HCT116 (cell line): ENCODE measurements at regions not wholly inside any gene's neighbourhood (a gene's known extent, or its start where the extent isn't known, plus 50 kb on each side); places are given as distances from the start of the nearest gene placed in this dataset.

ENCODE experiments used
- ELF1 ChIP-seq: IDR thresholded peaks from 2 replicates; pipeline ENCODE4 v1.6.1; 2012; ENCODE audit warnings: low read depth, borderline replicate concordance
- EZH2phosphoT487 ChIP-seq: fragments of 200-600 bp; IDR thresholded peaks from 2 replicates; pipeline ENCODE4 v1.6.1; 2018; ENCODE audit warnings: antibody characterized with exemption, borderline replicate concordance
- FOSL1 ChIP-seq: IDR thresholded peaks from 2 replicates; pipeline ENCODE4 v1.6.1; 2012; ENCODE audit warnings: low read depth
- POLR2A ChIP-seq: IDR thresholded peaks from 2 replicates; pipeline ENCODE4 v1.7.0; 2011; ENCODE audit warnings: borderline replicate concordance; ENCODE audit not compliant: insufficient read depth, insufficient read length; ENCODE audit errors: extremely low read depth
- POLR2AphosphoS5 ChIP-seq: IDR thresholded peaks from 2 replicates; pipeline ENCODE4 v1.6.1; 2011; ENCODE audit warnings: mild to moderate bottlenecking, low read depth, low read length, moderate library complexity
- SP1 ChIP-seq: IDR thresholded peaks from 2 replicates; pipeline ENCODE4 v1.6.1; 2012; ENCODE audit warnings: low read depth
- YY1 ChIP-seq: IDR thresholded peaks from 2 replicates; pipeline ENCODE4 v1.6.1; 2011; ENCODE audit warnings: low read length, low read depth, moderate library complexity, mild to moderate bottlenecking; ENCODE audit not compliant: insufficient replicate concordance; ENCODE audit errors: extremely low read depth
- ZFX ChIP-seq: fragments of 450-650 bp; IDR thresholded peaks from 2 replicates; pipeline ENCODE4 v1.6.1; 2017
- TF ChIP-seq, protein P1 (sequence below), 3 experiments: fragments of 200-600 bp in 1 of 3; sonication (generic) in 1 of 3; IDR thresholded peaks in 2 of 3; conservative IDR thresholded peaks in 1 of 3; 2 replicates each; pipeline ENCODE4 v1.5.1; 2012 to 2017; ENCODE audit warnings: low read depth in 2 of 3, low read length in 2 of 3, antibody characterized with exemption in 1 of 3, borderline replicate concordance in 1 of 3, control low read depth in 1 of 3, mild to moderate bottlenecking in 1 of 3, mixed read lengths in 1 of 3, mixed run types in 1 of 3, moderate library complexity in 1 of 3; ENCODE audit not compliant: insufficient read depth in 1 of 3
- TF ChIP-seq, protein P2 (sequence below): IDR thresholded peaks from 2 replicates; pipeline ENCODE4 v1.6.1; 2012; ENCODE audit warnings: low read depth
- TF ChIP-seq, protein P3 (sequence below): IDR thresholded peaks from 2 replicates; pipeline ENCODE4 v1.6.1; 2012
- TF ChIP-seq, protein P4 (sequence below): IDR thresholded peaks from 2 replicates; pipeline ENCODE4 v1.6.1; 2011; ENCODE audit warnings: mild to moderate bottlenecking, low read length, moderate library complexity; ENCODE audit not compliant: insufficient replicate concordance; ENCODE audit errors: extremely low read depth

DNA sequence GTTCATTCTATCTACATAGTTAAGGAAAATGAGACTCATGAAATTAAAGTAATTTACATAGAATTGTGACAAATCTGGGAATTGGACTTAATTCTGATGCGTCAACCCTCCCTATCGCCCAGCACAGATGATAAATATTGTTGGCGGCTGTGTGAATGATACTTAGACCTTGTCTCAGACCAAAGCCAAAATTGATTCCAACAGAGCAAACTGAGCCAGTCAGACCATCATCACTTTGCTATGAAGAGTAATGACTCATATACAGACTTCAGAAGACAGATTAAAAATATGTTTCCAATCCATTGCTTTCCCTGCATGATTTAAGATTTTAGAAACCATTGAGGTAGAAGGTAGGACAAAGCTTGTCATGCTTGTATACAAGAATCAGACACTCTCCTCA is 1156.7 kb upstream of the CDH8 start:
- TF ChIP-seq, protein P1, sequence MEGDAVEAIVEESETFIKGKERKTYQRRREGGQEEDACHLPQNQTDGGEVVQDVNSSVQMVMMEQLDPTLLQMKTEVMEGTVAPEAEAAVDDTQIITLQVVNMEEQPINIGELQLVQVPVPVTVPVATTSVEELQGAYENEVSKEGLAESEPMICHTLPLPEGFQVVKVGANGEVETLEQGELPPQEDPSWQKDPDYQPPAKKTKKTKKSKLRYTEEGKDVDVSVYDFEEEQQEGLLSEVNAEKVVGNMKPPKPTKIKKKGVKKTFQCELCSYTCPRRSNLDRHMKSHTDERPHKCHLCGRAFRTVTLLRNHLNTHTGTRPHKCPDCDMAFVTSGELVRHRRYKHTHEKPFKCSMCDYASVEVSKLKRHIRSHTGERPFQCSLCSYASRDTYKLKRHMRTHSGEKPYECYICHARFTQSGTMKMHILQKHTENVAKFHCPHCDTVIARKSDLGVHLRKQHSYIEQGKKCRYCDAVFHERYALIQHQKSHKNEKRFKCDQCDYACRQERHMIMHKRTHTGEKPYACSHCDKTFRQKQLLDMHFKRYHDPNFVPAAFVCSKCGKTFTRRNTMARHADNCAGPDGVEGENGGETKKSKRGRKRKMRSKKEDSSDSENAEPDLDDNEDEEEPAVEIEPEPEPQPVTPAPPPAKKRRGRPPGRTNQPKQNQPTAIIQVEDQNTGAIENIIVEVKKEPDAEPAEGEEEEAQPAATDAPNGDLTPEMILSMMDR (IDR thresholded peaks at IDR 0.05 in 2 of 3, conservative IDR thresholded peaks at IDR 0.05 in 1 of 3; ENCODE audit: borderline replicate concordance in 1 of 3, insufficient read depth in 1 of 3, low read depth in 2 of 3, low read length in 2 of 3) = no peak
- TF ChIP-seq POLR2A = no peak
- TF ChIP-seq, protein P2, sequence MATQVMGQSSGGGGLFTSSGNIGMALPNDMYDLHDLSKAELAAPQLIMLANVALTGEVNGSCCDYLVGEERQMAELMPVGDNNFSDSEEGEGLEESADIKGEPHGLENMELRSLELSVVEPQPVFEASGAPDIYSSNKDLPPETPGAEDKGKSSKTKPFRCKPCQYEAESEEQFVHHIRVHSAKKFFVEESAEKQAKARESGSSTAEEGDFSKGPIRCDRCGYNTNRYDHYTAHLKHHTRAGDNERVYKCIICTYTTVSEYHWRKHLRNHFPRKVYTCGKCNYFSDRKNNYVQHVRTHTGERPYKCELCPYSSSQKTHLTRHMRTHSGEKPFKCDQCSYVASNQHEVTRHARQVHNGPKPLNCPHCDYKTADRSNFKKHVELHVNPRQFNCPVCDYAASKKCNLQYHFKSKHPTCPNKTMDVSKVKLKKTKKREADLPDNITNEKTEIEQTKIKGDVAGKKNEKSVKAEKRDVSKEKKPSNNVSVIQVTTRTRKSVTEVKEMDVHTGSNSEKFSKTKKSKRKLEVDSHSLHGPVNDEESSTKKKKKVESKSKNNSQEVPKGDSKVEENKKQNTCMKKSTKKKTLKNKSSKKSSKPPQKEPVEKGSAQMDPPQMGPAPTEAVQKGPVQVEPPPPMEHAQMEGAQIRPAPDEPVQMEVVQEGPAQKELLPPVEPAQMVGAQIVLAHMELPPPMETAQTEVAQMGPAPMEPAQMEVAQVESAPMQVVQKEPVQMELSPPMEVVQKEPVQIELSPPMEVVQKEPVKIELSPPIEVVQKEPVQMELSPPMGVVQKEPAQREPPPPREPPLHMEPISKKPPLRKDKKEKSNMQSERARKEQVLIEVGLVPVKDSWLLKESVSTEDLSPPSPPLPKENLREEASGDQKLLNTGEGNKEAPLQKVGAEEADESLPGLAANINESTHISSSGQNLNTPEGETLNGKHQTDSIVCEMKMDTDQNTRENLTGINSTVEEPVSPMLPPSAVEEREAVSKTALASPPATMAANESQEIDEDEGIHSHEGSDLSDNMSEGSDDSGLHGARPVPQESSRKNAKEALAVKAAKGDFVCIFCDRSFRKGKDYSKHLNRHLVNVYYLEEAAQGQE = no peak
- no peak for TF ChIP-seq FOSL1
- TF ChIP-seq ZFX = no peak
- TF ChIP-seq ELF1 = no peak
- TF ChIP-seq, protein P3, sequence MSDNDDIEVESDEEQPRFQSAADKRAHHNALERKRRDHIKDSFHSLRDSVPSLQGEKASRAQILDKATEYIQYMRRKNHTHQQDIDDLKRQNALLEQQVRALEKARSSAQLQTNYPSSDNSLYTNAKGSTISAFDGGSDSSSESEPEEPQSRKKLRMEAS = no peak
- no peak for TF ChIP-seq SP1
- no peak for TF ChIP-seq POLR2AphosphoS5
- no peak for TF ChIP-seq EZH2phosphoT487
- TF ChIP-seq, protein P4, sequence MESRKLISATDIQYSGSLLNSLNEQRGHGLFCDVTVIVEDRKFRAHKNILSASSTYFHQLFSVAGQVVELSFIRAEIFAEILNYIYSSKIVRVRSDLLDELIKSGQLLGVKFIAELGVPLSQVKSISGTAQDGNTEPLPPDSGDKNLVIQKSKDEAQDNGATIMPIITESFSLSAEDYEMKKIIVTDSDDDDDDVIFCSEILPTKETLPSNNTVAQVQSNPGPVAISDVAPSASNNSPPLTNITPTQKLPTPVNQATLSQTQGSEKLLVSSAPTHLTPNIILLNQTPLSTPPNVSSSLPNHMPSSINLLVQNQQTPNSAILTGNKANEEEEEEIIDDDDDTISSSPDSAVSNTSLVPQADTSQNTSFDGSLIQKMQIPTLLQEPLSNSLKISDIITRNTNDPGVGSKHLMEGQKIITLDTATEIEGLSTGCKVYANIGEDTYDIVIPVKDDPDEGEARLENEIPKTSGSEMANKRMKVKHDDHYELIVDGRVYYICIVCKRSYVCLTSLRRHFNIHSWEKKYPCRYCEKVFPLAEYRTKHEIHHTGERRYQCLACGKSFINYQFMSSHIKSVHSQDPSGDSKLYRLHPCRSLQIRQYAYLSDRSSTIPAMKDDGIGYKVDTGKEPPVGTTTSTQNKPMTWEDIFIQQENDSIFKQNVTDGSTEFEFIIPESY = no peak
- TF ChIP-seq YY1 = no peak
